T-helper 1 cell (primary cell): ENCODE measurements at regions not wholly inside any gene's neighbourhood (a gene's known extent, or its start where the extent isn't known, plus 50 kb on each side); places are given as distances from the start of the nearest gene placed in this dataset.
"Not testable (repeated sequence)": the region's sequence is repeated elsewhere in the genome, so short reads cannot be mapped to it uniquely, and the experiment has no call there.

Source experiments
- DNase-seq, 5 donors: peaks; one replicate each; pipeline ENCODE4 v3.0.0-alpha.2; 2012 to 2020

DNA sequence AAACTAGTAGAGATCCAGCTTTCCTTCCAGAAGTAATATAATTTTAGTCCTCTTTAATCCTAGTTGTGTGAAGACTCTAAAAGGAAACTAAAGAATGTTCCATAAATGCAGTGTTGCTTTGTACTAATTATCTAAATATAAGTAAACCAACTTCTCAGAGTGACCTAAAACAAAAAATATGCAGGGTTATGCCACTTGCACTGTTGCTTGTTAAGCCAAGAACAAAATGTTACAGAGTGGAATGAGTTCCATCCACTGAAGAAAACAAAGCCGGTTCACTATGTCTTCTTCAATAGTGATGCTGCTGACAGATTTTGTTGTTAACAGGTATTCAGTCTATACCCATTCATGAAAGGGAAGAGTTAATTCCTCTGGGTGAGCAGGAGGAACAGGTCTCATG lies 252.0 kb upstream of the DIAPH2 start:
- DNase-seq, result no peak

DNA sequence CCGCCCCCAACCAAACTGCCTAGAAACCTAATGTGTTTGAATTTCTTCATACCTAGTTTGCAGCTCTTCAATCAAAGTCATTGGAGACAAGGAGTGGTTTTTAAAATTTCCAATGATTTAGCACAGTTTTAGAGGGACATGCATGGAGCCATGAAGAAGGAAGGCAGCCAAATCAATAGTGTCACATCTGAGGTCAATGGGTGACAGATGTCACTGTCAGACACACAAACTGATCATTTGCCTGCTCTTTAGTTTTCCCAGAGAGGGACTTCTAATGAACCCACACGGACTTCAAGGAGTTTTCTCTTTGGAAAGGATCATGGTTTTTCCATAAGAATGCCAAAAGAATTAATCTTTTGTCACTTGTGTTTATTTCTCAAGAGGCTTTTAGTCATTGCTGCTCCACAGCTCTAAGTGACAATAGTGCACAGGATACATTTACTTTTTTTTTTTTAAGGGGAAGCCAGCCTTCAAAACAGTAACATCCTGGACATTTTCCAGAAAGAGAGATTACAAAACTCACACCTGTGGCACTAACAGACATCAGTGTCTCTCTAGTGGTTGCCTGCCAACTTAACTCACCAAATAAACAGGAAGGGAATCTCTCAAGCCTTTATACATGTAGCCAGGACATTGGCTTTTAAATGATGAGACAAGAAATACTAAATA lies 251.1 kb upstream of the DIAPH2 start:
- DNase-seq, result no peak

DNA sequence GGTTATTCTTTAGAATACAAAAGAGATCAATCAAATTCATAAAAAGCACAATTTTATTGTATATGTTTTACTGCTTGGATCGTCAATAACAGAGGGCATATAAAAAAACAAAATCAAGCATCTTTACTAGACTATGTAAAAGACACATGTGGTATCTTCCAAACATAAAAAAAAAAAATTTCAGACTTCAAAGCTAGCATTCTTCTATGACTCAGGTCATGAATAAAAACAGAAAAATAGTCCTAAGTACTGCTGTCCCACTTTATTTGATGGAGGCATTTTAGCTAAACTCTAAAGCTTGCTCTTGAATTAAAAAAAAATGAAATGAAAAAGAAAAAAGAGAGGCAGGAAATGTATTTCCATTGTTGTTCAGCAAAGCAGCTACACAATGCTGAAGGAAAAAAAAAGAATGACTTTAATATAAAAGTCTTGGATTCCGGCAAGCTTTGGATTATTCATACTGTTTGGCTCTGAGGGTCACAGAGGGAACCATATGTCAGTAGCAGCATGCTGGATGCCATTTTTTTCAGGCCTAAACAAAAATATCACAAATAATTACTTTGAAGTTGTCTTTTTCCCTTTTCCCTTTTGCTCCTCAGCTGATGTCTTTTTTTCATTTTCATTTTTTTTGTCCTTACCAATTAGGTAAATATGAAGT lies 249.1 kb upstream of the DIAPH2 start:
- no peak for DNase-seq

DNA sequence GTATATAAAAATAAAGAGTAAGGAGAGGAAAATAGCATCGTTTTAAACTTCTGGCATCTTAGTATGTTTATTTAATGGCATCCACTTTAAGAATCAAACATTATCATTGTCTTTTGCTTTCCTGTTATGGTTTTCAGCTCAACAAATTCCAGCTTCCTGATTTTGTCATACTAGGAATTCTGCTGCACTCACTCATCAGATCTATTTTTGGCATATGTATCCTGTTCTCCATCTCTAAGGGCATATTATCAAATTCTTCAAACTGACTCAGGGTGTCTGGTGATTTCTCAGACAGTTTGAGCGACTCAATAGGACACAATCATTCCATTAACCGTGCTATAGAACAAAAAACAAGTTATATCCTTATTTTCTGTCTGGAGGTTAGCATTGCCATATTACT lies 248.5 kb upstream of the DIAPH2 start:
- no peak for DNase-seq

DNA sequence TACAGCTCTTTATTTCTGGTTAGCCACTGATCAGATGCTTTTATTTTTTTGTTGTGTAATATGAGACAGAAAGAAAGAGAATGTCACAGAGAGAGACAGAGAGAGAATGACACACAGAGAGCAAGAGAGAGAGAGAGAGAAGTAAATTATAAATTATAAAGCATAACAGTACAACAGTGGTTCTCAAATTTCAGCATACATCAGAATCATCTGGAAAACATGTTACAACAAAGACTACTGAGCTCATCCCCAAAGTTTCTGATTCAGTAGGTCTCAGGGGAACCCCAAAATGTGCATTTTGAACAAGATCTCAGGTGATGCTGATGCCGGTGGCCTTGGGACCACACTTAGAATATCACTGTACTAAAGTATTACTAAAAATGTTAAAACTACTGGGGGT lies 245.8 kb upstream of the DIAPH2 start:
- DNase-seq, result no peak

DNA sequence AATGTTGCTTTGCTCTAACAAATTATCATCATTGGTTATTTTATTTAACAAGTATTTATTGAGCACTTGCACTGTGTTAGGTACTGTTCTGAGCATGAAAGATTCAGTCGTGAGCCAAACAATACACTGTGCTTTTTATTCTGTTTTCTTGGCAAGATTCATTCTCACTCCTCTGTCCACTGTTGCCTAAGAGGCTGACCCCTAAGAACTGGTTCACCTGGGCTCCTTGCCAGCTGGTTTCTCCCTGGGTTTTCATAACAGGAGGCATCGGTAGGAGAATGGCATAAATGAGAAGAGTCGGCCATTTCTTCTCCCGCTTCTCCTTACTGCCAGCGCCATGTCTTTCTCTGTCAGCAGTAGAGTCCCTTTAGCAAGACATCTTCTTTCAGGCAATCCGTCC lies 243.7 kb upstream of the DIAPH2 start:
- DNase-seq, result no peak

DNA sequence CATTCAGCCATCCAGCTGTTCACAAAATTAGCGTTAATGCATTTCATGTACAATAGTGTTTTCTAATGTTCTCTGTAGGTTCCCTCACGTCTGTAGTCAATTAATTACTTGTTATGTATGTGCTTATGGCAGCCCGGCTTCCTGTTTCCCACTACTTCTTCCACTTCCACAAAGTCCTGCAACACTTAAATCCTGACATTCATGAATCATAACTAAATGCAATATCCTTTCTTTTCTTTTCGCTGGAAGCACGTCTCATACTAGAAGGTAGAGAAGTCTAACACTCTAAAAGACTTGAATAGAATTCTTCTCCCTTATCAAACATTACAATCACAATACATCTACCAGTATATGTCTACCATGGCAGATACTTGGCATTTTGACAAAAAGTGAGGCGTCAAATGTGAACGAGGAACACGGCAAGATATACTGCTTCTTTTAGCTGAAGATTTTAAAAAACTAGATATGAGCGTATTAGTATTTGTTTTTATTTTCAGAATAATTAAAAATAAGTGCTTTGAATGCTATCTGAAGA lies 239.0 kb upstream of the DIAPH2 start:
- no peak for DNase-seq

DNA sequence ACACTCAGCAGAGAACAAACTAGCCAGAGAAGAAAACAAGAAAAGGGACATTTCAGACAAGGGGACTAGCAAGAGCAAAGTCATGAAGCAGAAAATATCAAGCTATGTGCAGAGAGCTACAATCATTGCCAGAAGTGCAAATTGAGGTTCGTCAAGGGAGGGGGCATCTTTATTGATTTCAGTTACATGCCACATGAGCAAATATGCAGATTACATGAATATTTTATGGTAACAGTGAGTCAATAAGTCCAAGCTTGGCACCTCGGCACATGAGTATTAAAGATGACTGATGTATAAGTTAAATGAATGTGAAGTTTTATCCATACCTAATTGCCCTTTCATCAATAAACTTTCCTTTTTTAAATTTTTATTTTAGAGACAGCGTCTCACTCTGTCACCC lies 238.1 kb upstream of the DIAPH2 start:
- DNase-seq, result no peak

DNA sequence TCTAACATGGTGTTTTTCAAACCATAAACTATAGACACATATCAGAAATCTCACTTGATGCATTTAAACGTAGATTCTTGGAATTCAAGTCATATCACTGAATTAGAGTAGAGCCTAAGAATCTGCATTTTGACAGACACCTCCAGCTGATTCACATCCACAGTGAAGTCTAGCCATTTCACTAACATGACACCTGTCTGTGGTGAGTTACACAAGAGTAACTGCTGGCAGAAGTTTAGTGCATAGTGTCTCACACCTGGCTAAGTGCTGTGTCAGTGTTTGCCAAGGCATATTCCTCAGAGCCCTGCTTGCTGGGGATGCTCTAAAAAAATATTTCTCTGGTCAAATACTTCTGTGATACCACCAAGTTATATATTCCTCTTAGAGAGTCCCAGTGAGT lies 237.5 kb upstream of the DIAPH2 start:
- no peak for DNase-seq

DNA sequence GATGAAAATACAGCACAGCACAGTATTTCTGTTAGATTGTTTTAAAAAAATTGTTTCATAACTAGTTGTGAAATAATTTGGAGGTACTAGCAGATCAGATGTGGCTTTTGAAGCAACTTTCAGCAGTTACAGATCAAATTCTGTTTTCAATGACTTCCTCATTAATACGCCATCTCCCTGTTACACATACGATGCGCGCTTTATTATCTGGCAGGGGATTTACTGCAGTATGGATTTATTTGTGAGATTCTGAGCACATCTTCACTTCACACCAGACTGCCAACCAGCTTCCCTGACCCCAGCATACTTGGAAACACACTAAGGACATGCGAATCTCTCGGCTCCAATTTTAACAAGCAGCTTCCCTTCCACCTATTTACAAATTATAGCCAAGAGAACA lies 235.5 kb upstream of the DIAPH2 start:
- no peak for DNase-seq

DNA sequence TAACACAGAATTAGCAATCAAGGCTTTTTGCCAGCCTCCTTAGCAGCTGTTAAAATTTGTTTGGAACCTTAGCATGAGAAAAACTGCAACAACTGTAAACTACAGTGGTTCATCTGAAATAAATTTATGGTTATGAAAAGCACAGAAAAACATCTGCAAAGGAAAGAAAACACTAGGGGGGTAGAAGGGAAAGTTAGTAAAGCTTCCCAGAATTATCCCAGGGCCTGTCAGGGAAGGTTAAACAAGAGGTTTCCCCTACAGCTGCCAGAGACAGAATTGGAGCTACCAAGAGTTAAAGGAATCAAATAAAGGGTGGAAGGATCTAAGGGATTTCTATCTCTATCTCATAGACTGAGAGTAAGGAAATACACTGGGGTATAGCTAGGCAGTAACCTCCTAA lies 234.7 kb upstream of the DIAPH2 start:
- DNase-seq, result no peak

DNA sequence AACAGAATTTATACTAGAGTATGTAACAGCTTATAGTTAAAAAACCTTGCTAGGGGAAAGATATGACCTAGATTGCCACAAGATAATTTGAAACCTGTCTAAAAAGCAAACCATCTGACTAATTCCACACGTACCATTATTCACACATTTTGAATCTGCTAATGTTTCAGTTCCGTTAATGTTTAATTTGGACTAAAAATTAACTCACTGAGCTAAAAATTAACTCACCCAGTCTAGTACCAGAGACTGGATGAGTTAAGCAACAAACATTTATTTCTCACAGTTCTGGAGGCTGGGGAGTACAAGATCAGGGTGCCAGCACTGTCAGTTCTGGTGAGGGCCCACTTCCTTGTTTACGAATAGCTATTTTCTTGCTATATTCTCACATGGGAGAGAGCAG lies 231.5 kb upstream of the DIAPH2 start:
- no peak for DNase-seq

DNA sequence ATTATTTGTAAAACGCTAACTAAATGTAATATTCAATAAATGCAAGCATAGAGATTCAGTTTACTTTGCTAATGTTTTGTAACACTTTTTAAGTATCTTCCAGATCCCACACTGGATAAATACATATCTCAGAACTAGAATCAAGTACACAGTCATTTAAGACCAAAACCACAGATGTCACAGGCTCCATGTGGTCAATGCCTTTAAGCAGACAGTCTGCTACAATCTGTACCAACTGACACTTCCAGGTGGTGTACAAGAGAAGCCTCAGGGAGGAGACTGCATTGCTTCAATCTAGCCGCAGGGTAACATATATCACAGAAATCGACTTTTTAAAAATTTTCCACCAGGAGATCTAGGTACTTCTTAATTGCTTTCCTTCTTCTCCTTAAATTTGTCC lies 229.6 kb upstream of the DIAPH2 start:
- no peak for DNase-seq

DNA sequence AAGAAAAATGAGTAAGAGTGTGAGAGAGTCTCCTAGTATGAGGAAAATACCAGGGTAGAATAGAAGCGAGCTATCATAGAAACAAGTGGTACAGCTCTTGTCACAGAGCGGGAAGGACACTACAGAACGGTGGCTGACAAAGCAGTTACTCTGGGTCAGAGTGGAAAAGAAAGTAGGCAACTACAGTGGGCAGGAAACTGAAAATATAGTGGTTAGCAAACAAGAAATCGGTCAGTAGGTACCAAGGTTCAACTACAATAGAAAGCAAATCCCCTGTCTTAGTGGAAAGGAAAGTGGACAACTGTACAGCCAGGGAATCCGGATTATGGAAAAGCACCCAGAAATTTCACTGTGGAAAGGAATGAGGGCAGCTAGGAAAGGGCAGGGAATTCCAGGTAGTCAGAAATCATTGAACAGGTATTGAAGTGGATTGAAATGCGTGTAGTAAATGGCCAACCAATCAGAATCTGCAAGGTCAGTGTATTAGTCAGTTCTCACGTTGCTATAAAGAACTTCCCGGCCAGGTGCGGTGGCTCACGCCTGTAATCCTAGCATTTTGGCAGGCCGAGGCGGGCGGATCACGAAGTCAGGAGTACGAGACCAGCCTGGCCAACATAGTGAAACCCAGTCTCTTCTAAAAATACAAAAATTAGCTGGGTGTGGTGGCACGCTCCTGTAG lies 219.6 kb upstream of the DIAPH2 start:
- no peak for DNase-seq

DNA sequence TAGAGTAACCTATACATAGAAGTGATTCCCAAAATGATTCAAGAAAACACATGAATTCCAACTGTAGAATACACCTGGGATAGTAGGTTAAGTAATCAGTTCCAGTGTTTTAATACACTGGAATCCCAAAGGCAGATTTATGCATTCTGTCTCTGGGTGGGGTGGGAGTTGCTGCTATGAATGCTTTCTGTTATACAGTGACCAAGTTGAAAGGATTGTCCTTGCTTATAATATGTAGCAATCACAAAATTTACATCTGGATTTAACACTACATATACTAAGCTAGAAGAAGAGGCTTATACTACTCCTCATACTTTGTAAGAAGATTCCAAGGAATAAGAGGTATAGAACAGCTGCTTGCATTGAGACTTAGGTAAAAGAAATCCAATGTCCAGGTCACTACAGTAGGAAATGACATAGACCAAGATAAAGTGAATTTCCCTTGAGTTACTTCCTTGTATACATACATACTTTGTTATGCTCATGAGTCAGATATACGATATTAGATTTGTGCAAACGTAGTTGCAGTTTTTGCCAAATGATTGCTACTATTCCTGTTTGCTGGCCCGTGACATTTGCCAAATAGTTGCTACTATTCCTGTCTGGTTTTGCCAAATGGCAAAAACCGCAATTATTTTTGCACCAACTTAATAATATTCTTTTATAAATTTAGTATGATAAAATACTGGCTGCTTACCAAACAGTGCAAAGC lies 210.5 kb upstream of the DIAPH2 start:
- no peak for DNase-seq

DNA sequence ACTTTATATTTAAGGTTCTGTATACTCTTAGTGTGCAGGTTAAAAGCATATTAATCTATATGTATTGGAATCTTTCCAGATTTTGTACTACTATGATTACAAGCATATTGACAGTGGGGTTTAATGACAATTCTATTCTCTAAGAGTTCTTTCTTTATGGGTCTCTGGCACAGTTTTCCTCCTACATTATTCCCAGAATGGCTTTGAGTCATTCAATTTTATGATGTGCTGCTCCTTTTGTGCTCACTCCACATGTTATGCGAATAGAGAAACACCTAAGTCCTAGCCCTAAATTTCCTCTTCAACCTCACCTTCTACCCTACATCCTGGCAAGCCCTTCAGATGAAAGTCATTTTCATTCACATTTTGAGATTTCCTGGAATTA lies 209.9 kb upstream of the DIAPH2 start:
- no peak for DNase-seq

DNA sequence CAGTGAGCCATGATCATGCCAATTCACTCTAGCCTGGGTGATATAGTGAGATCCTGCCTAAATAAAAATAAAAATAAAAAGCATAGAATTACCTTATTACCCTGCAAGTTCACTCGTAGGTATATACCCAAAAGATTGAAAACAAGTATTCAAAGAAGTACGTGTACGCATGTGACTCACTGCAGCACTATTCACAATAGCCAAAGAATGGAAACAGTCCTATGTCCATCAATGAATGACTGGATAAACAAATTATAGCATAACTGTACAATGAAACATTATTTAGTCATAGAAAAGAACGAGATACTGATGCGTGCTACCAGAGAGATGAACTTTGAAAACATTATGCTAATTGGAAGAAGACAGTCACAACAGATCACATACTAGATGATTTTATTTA lies 204.6 kb upstream of the DIAPH2 start:
- no peak for DNase-seq

DNA sequence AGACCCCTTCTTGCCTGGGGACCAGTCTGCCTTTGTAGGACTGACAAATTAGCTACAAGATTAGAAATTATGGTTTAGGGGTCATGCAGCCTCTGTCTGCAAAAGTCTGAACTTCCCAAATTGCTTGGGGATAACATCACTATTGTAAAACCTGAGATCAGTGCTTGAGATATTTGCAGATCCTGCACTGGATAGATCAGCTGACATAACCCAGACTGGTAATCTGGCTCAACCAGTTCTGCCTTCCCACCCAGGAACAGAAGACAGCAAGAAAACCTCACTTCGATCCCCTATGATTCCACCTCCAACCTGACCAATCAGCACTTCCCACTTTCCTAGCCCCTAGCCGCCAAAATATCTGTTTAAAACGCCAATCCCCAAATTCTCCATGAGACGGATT lies 202.8 kb upstream of the DIAPH2 start:
- no peak for DNase-seq

DNA sequence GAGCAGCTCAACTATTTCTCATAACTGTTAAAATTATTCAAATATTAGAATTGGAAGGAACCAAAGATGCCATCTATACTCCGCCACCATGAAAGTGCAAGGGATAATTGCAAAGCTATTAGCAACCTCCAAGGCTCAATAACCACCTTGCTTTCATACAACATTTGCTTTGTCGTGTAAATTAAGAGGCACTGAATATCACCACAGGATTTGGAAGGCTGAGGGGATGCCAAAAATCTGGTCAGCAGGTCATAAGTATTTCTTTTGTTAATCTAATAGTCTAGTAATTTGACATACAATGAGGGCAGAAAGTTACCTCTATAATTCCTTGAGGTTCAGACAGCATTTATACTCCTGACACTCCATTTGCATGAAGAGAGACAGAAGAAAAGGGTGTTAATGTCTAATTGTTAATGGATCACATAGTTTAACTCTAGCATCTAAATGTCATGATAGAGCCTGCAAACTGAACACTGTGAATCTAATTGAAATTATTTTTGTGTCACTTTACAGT lies 200.9 kb upstream of the DIAPH2 start:
- no peak for DNase-seq

DNA sequence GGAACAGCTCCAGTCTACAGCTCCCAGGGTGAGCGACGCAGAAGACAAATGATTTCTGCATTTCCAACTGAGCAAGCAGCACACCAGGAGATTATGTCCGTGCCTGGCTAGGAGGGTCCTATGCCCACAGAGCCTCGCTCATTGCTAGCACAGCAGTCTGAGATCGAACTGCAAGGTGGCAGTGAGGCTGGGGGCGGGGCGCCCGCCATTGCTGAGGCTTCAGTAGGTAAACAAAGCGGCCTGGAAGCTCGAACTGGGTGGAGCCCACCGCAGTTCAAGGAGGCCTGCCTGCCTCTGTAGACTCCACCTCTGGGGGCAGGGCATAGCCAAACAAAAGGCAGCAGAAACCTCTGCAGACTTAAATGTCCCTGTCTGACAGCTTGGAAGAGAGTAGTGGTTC lies 198.0 kb upstream of the DIAPH2 start:
- DNase-seq, result not testable (repeated sequence)

DNA sequence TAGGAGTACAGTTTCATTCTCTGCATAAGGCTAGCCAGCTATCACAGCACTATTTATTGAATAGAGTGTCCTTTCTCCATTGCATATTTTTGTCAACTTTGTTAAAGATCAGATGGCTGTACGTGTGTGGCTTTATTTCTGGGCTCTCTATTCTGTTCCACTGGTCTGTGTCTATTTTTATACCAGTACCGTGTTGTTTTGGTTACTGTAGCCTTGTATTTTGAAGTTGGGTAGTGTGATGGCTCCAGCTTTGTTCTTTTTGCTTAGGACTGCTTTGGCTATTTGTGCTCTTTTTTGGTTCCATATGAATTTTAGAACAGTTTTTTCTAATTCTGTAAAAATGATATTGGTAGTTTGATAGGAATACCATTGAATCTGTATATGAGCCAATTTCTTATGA lies 182.1 kb upstream of the DIAPH2 start:
- no peak for DNase-seq

DNA sequence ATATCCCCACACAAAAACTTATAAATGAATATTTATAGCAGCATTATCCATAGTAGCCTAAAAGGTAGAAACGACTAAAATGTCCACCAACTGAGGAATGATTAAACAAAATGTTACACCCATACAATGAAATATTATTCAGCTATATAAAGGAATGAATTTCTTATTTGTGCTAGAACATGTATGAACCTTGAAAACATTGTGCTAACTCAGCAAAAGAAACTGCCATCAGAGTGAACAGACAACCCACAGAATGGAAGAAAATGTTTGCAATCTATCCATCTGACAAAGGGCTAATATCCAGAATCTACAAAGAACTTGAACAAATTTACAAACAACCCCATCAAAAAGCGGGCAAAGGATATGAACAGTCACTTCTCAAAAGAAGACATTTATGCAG lies 155.3 kb upstream of the DIAPH2 start:
- not testable (repeated sequence) for DNase-seq

DNA sequence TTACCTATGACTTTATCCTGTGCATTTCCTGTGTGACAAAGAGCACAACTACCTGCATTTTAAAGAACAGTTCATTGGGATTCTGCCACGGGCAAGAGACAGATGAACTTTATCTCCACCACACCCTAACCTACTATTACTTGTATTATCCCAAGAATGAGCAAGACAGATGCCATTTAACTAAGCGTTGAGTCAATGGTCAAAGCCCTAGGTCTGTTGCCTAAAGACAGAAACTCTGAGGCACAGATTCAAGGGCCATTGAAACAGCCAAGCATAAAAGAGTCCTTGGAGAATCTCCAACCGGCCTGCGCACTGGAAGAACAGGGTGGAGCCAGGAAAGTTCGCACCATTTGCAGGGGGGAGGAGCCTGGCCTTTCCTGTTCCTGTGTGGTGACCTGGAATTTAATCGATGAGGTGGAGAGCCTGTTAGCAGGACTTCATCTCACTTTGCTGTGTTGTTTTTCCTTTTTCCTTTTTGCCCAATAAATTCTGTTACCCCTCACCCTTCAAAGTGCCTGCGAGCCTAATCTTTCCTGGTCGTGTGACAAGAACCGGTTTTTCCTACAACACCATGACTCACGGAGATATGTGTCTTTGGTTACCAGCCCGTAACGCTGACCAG lies 146.4 kb upstream of the DIAPH2 start:
- DNase-seq, result no peak
